ENCODE measurements at regions not wholly inside any gene's neighbourhood (a gene's known extent, or its start where the extent isn't known, plus 50 kb on each side); places are given as distances from the start of the nearest gene placed in this dataset.
"Not testable (repeated sequence)": the region's sequence is repeated elsewhere in the genome, so short reads cannot be mapped to it uniquely, and the experiment has no call there.

GRCh38 chr10:108545921-108546320, 1377.4 kb downstream of the XPNPEP1 start:
- Histone ChIP-seq H3K27ac (no peak overlapping the region), H3K36me3 (ENCODE audit: low read depth, missing control alignments) (no peaks in the 10 kb centered on the region), H3K4me3 (no peak overlapping the region), H3K27me3 (no peaks in the 10 kb centered on the region), H3K4me1 (no peaks in the 10 kb centered on the region), H3K9me3 (no peaks in the 10 kb centered on the region)
- 56 to 62% methylated on average over 1 of the region's 1 CpG for WGBS, 2 donors
- DNase-seq: no peak
- TF ChIP-seq CTCF (IDR thresholded peaks at IDR 0.05): no peak
- TF ChIP-seq POLR2A (IDR thresholded peaks at IDR 0.05): no peak
- intact Hi-C loops (cut with DNase I; ENCODE audit: low total_unique reads): no loop called here

GRCh38 chr10:108544500-108545120, 1378.7 kb downstream of the XPNPEP1 start:
- no peaks in the 10 kb centered on the region for H3K9me3 ChIP-seq
- 28 to 32% methylated on average over 8 to 10 of the region's 10 CpGs for WGBS, 2 donors
- no peak overlapping the region for H3K27ac ChIP-seq
- H3K27me3 ChIP-seq: no peaks in the 10 kb centered on the region
- TF ChIP-seq CTCF (IDR thresholded peaks at IDR 0.05): peak; percentile 16 to 74 (median 55)
- TF ChIP-seq POLR2A (IDR thresholded peaks at IDR 0.05): no peak
- no peak overlapping the region for H3K4me3 ChIP-seq
- peak; percentile 88 for DNase-seq
- no peaks in the 10 kb centered on the region for H3K36me3 ChIP-seq (ENCODE audit: low read depth, missing control alignments)
- intact Hi-C loops (cut with DNase I; ENCODE audit: low total_unique reads): no loop called here
- H3K4me1 ChIP-seq: no peaks in the 10 kb centered on the region

- H3K27ac ChIP-seq; DNase-seq; H3K36me3 ChIP-seq (ENCODE audit: low read depth, missing control alignments); H3K27me3 ChIP-seq; intact Hi-C loops (cut with DNase I; ENCODE audit: low total_unique reads); H3K9me3 ChIP-seq; H3K4me1 ChIP-seq; H3K4me3 ChIP-seq: not testable (repeated sequence)
- 92 to 94% methylated on average over 6 of the region's 6 CpGs for WGBS, 2 donors
These were observed 1369.0 kb upstream of the SORCS1 start for GRCh38 chr10:108533551-108533950.

- Histone ChIP-seq H3K9me3 (no peaks in the 10 kb centered on the region), H3K36me3 (ENCODE audit: low read depth, missing control alignments) (no peaks in the 10 kb centered on the region), H3K4me1 (no peaks in the 10 kb centered on the region), H3K27me3 (no peaks in the 10 kb centered on the region), H3K4me3 (no peak overlapping the region), H3K27ac (no peak overlapping the region)
- intact Hi-C loops (cut with DNase I; ENCODE audit: low total_unique reads): no loop called here
- TF ChIP-seq CTCF (IDR thresholded peaks at IDR 0.05): no peak
- no peak for TF ChIP-seq POLR2A (IDR thresholded peaks at IDR 0.05)
- 89 to 93% methylated on average over 4 of the region's 4 CpGs for WGBS, 2 donors
- no peak for DNase-seq
These were observed 1358.7 kb upstream of the SORCS1 start for GRCh38 chr10:108523016-108523800.

- TF ChIP-seq POLR2A (IDR thresholded peaks at IDR 0.05) (no peak), CTCF (IDR thresholded peaks at IDR 0.05) (no peak)
- H3K36me3 ChIP-seq (ENCODE audit: low read depth, missing control alignments): no peaks in the 10 kb centered on the region
- H3K9me3 ChIP-seq: no peaks in the 10 kb centered on the region
- 31 to 39% methylated on average over 8 of the region's 8 CpGs for WGBS, 2 donors
- H3K27me3 ChIP-seq: no peaks in the 10 kb centered on the region
- H3K4me3 ChIP-seq: no peak overlapping the region
- H3K4me1 ChIP-seq: no peaks in the 10 kb centered on the region
- intact Hi-C loops (cut with DNase I; ENCODE audit: low total_unique reads): no loop called here
- DNase-seq: peak; percentile 17
- no peak overlapping the region for H3K27ac ChIP-seq
These were observed 1357.5 kb upstream of the SORCS1 start for GRCh38 chr10:108521827-108522492.

Measured in testis (tissue), 2 donors.